ENCODE measurements at regions not wholly inside any gene's neighbourhood (a gene's known extent, or its start where the extent isn't known, plus 50 kb on each side); places are given as distances from the start of the nearest gene placed in this dataset.

GRCh38 chr4:132427125-132427524, 722.0 kb upstream of the PCDH10 start:
- TF ChIP-seq CTCF (IDR thresholded peaks at IDR 0.05) (no peak), POLR2A (IDR thresholded peaks at IDR 0.05) (no peak)

All from esophagus squamous epithelium (tissue), 4 donors.